Stimulated activated naive CD8-positive, alpha-beta T cell treated with anti-CD3 and anti-CD28 coated beads, Interleukin-15, Interleukin-2, amounts not matched to agents 100 U/mL and 50 U/mL, for 24 hours (primary cell): ENCODE measurements at regions not wholly inside any gene's neighbourhood (a gene's known extent, or its start where the extent isn't known, plus 50 kb on each side); places are given as distances from the start of the nearest gene placed in this dataset.
"Not testable (repeated sequence)": the region's sequence is repeated elsewhere in the genome, so short reads cannot be mapped to it uniquely, and the experiment has no call there.

Experiments used
- ATAC-seq: fragments of 150-1000 bp; cut with Tn5 transposase; one replicate; pipeline ENCODE4 v1.10.0; 2021
- DNase-seq: peaks from one replicate; pipeline ENCODE4 v3.0.0; 2021

DNA sequence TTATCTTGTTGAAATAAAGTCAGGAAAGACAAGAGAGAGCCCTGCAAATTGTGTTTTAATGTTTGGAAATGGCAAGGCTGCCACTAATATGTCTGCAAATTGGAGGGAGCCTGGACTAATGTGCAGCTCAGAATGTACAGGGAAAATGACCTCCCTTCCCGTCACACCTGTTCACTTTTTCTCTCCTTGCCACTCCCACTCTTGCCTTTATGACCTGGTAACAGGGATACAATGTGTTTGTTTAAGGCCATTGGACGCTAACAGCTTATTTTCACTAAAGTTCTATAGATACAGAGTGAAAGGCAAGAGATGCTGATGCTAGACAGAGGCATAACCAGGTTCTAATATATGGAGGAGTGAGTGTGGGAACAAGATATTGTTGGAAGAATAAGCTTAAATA, 203.9 kb downstream of the RAB38 start:
- ATAC-seq (no peak), DNase-seq (no peak)

DNA sequence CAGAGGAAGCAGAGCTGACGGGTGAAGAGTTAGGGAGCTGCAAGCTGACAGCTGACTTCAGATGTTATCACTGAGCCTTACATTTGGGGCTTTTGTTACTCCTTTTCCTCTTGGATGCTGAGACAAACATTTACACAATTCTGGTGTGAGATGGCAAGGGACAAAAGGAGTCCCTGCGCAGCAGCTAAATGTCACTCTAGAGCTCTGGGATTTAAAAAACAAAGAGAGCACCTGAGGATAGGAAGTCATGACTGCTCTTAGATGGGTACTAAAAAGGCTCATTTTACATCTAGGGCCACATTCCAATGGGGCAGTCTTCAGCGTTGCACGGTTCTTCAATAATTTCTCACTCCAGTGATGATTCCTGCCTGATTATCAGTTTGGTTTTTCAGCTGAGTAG, 204.5 kb downstream of the RAB38 start:
- no peak for ATAC-seq
- no peak for DNase-seq

DNA sequence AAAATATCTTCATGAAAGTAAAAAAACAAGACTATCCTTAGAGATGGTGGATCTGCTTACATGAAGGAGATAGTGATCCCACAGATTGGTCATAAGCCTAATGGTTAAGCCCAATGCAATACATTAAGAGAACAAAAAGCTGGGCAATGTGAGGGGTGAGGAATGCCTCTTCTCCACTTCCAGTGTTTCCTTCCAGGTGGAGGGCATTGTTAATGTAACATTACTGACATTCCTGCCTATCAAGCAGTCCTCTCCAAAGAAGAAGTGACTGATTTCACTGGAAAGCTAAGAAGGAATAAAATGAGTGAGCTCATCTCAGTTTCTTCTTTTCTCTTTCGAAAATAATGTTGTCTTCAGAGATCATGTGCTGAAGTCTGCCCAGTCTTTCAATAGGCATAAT, 207.8 kb downstream of the RAB38 start:
- no peak for ATAC-seq

DNA sequence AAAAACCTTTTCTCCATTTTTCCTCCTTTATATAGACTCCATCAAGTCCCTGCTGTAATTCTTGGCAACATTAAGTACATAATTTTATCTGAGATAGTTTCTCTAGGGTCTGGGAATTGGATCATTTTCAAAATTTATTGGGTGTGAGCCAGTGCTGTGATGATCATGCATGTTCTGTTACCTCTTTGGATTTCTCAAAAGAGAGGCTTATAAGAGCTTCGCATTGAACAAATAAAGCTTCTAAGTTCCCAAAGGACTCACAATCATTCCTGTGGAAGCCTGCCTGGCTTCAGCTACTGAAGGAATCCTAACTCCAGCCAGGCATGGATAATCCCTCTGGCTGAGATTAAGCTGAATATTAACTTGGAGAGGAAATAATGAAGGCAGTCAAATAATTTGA, 208.5 kb downstream of the RAB38 start:
- ATAC-seq (no peak), DNase-seq (no peak)

More for the DNA sequence above, 207.8 kb downstream of the RAB38 start:
- DNase-seq = no peak

DNA sequence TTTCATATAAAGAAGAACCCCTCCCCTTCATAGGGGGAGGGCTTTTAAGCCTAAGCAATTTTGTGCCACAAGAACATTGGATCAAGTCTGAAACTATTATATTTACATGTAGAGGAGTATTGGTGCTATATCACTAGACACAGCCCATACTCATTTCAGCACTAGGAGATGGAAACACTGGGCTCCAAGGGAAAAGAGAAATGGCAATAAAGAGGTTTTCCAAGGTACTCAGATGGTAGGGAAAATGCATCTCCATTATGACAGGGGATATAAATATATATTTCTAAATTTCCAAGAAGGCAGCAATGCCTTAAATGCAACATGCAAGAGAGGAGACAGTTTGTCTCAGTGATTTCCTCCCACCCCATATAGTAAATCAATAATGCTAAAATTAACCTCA, 209.0 kb downstream of the RAB38 start:
- DNase-seq = no peak
- ATAC-seq = no peak

DNA sequence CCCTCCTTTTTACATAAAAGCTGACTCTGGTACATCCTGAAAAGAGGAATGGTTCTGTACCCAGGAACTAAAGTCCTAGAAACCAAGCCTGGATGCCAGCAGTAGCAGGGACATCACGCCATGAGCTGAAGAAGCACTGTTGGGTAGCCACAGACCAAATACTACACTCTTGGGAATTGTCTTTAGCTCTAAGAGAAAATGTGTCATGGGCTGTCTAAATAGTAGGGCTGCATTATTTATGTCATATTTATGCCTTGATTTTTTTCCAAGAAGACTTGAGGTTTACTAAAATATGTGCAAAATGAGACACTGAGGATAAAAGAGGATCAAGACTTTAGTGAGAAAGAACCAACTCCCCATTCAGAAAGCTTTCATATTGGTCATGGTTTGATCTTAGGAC, 213.6 kb downstream of the RAB38 start:
- ATAC-seq (no peak), DNase-seq (no peak)

DNA sequence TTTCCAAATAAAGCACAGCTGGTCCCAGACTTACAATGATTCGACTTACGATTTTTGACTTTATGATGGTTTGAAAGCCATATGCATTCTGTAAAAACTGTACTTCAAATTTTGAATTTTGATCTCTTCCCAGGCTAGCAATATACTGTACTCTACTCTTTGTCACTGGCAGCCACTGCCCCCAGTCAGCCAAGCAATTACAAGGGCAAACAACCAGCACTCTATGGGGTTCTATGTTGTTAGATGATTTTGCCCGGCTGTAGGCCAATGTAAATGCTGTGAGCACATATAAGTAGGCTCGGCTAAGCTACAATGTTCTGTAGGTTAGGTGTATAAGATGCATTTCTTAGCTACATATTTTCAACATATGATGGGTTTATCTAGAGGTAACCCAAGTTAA, 217.3 kb downstream of the RAB38 start:
- ATAC-seq (no peak), DNase-seq (no peak)

DNA sequence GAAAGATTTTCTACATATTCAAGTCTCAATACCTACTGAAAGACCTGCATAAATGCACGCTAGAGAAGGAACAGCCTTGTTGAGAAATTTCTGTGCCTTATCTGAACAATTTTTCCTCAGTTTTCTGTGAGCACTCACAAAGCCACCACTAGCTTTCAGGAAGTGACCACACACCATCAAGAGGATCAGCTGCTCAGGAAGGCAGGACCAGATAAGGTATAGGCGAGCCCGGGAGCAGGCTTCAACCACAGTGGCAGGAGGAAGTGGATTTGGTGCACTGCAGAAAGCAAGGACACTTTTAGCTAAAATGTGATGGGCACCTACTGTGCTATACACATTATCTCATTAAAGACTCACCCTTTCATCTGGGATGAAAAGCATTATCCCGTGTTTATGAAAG, 220.8 kb downstream of the RAB38 start:
- DNase-seq (no peak), ATAC-seq (no peak)

DNA sequence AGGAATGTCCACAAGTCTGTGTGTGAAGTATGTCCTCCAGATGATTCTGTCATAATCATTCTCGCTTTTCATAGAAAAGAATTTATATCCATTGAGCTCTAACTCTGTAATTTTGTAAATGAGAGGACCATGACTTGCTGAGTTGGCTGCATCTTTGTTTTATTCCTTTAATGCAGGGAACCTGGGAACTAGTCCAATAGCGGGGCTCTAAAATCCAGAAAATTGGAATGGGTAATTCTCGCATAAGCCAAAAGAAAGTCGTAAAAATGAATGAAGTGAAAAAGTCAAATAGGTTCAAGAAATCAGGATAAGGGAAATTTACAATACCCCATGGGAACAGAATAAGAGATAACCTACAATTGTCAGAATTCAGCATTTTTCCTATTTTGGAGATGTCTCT, 232.5 kb downstream of the RAB38 start:
- DNase-seq (no peak), ATAC-seq (no peak)

DNA sequence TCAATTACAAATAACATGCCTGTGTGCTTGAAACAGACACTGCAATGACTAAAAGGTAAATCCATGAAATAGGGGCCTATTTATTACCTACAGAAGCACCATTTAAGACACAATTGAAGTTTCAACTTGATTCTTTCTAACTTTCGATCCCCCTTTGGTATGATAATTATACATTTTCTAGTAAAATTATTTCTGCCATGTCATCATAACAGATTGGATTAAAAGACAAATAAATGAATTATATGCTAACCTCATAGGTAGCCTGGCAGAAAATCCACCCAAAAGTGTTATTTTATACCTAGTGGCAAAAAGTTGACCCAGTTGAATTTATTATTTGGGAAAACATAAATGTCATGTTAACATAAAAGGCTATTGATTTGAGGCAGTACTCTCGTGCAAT, 241.1 kb downstream of the RAB38 start:
- DNase-seq = no peak
- ATAC-seq = no peak

DNA sequence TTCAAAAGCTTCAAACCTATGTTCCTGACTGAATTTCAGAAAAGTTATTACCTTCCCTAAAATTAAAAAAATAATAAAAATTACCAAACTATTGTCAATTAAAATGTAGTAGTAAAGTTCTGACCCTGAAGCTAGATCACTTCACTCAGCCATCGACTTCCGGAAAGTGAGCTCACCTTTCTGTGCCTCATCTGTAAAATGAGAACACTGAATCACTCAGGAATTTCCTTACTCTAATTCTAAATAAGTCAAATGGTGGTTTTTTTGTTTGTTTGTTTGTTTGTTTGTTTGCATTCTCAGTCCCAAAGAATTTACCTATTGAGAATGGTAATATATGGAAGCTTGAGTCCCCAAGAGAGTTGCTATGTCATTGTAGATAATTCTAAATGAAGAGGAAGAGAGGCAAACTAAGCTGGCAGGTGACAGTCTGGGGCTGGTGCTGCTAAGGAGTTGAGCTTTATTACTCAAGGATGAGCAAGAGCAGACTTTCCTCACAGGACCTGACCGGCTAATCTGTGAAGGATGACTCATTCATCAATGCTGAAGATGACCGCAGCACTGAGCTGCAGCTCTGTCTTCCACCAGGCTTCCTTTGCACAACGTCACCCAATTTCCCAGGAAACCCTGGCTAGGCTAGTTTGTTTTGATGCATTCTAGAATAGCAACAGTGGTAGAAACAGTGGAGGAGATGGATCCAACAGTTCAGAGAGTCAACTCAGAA, 248.8 kb downstream of the RAB38 start:
- no peak for ATAC-seq
- no peak for DNase-seq

DNA sequence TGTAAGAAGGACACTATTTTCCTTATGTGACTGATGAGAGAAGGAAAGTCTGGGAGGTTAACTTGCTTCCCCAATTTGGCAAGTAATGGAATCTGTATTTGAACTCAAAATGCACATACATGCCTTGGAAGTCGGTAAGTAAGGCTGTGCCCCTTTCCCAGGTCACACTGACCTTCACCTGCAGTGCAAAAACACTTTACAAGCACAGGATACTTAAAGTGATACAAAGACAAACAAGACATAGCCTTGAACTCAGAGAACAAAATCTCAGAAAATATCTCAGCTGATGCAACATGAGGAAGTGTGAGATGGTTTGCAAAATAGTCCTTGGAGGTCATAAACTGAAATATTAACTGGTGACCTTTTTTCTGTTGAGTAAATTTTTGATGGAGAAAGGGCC, 251.1 kb downstream of the RAB38 start:
- no peak for DNase-seq
- ATAC-seq = no peak

DNA sequence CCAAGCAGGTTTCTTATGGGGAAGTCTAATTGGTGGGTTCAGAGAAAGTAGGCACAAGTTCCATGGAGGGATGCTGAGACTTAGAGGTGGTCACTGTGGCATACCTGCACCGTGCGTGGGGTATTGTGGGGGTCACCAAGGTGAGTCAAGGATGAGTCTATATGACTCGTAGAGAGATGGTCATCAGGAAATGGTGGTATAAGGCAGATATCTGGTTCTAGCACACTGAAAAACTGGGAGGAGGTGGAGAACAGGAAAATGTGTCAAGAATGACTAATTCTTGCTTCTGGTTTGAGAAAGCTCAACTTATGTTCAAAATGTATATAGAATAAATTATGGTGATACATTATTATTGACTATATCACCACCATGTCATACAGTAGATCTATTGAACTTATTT, 258.1 kb downstream of the RAB38 start:
- DNase-seq = no peak
- no peak for ATAC-seq

DNA sequence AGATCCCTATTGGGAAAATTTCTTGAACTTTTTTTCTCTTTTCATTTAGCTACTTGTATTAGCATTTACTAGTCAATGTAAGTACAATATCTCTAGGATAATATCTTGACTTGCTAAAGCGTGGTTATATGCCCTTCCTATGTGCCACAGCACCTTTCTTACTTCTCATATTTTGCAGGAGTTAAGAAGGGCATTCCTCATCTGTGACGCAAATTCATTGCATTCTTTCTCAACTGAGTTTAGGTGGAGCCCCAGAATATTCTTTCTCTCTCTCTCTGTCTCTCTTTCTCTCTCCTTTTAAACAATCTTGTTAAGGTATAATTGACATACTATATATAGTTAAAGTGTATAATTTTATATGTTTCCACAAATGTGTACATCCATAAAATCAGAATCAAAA, 266.1 kb downstream of the RAB38 start:
- DNase-seq = no peak
- no peak for ATAC-seq

DNA sequence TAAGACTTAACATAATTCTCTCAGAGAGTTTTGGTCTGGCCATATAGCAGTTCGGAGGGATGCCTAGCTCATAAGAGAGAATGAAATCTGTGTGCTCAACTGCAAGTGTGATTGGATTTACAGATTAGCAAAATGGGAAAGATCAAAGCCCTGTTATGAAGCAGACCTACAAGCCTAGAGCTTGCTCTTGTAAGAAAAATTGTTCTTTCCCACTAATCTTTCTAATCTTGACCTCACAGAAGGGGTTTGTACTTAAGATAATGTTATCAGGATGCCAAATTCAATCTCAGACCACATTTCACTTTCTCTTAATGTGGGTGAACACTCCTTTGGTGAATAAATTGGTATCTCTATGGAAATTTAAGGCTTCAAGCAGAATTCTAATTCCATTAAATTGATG, 267.2 kb downstream of the RAB38 start:
- ATAC-seq = no peak
- DNase-seq = no peak

DNA sequence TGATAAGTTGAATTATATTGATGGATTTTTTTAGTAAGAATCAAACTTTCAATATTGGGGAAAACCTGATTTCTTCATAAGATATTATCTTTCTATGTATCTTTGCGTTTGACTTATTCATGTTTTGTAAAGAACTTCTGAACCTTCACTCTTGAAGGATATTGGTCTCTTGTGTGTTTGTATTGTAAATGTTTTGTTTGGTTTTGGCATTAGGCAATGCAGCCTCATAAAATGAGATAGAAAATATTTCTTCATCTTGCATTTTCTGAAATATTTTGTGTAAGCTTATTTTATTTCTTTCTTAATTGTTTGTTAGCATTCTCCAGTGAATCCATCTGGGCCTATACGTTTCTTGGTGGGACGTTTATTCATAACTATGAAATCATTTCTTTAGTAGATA, 271.9 kb downstream of the RAB38 start:
- no peak for ATAC-seq
- DNase-seq = no peak

DNA sequence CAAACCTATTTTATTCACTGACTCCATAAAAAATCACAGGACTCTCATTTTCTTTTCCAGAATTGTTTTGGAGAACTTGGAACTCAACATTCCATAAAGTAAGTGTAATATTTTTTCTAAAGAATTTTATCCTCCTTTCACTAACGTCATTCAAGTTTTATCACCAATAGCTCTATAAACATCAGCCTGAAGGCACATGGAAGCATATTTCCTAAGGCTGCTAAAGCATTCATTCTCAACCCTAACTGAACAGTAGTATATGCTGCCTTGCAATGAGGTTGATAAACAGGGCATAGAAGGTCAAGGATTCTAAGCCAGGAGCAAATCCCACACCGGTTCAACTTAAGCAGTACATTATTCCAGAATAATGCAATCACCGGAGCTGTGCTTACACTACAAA, 273.9 kb downstream of the RAB38 start:
- DNase-seq (no peak), ATAC-seq (no peak)

DNA sequence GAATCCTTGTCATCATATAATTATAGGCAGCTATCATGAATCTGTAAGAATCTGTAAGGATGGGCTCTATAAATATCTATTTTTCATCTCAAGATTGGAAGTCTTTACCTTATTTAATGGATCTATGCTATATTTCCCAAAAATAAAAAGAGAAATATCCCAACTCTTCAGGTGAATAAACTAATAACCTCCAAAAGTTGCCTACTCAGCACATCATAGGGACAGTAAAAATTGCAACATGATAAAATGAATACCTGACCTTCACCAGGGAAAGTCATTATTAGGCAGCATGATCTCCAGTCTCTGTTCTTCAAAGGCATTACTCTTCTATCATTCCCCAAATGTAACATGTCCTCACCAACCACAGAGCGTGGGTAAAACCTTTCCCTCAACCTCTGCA, 277.3 kb downstream of the RAB38 start:
- DNase-seq (no peak), ATAC-seq (no peak)

DNA sequence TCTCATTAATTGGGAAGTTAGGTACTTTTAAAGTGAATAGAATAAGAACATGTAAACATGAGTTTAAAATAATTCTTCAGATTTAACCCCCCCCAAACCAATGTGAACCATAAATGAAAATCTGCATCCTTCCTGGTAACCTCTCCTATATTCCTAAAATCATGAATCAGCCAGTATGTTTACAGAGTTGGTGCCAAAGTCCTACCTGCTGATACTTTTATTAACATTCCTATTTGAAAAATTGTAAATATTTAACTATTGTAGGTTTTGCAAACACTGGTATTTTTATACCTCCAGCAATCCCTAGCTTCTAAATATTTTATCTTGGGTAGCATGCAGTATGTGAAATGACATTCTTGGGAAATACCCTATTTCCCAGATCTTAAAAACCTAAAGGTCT, 278.2 kb downstream of the RAB38 start:
- DNase-seq (no peak), ATAC-seq (no peak)

DNA sequence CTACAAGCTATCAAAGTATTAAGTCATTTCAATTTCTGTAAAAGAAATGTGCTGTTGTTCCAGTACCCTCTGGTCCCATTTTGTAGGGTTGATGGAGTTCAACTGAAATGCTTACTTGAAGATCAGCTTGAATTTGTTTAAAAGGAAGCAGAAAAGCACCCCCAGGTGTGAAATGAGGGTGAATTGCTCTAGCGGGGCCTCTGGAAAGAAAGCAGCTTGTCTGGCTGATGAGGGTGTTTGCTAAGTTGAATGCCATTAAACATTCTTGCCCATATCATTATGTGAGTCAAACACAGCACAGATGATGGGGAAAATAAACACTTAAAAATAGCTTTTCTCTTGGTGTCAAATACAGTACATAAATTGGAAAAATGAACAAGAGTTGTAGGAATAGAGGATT, 280.3 kb downstream of the RAB38 start:
- ATAC-seq (no peak), DNase-seq (no peak)

DNA sequence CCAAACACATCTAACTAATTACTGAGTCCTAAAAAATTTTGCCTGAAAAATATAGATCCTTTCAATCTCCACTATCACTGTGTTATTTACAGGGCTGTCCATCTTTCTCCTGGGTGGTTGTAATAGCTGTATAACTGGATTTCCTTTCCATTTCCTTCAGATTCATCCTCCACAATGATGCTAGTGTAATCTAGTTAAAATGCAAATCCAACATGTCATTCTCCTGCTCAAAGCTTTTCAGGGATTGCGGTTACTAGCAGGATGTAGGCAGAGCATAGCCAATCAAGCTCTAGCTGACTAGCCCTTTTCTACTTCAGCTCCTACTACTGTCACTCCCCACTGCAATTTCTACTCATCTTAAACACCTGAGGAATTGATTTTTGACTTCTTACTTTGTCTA, 283.0 kb downstream of the RAB38 start:
- ATAC-seq (no peak), DNase-seq (no peak)

DNA sequence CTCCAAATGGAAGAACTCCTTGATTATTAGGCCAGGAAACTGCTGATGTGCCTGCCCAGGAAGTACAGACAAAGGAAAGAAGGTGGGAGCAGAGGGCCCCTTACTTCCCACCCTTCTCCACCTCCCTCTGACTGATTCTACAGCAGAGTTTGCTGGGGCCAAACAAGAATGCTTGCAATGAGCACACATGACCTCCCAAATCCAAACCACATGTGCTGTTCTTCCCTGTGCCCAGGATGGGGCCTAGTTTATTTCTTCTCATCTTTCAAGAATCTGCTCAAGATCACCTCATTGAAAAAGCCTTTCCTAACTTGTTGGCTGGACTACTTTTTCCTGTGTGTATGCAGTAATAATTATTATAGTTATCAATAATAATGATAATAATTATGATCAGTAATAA, 286.1 kb downstream of the RAB38 start:
- ATAC-seq = no peak
- no peak for DNase-seq

DNA sequence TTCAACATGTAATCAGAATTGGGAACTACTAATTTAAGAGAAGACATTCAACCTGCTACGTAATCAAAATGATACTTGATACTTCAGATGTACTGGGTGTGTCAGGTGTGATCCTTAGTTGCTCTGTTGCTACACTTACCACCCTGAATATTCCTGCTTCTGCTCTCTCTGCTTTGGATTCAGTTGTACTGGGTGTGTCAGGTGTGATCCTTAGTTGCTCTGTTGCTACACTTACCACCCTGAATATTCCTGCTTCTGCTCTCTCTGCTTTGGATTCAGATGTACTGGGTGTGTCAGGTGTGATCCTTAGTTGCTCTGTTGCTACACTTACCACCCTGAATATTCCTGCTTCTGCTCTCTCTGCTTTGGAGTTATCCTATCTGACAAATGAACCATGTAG, 290.2 kb downstream of the RAB38 start:
- not testable (repeated sequence) for ATAC-seq, DNase-seq

DNA sequence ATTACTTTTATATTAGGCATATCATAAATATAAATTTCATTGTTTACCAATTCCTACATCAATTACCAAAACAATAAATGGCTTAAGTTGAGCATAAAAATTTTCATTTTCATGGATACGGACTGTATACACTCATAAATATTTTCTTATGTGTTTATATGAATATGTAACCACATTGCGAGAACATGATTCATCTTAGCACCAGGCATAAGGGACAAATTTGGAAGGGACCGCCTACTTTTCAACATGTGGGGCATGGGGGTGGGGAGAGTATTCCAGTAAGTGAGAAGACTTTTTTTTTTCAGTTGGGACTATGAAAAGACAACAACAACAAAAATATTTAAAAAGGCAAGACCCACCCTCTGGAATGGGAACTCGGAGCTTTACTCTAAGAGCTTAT, 296.1 kb downstream of the RAB38 start:
- ATAC-seq (no peak), DNase-seq (no peak)

DNA sequence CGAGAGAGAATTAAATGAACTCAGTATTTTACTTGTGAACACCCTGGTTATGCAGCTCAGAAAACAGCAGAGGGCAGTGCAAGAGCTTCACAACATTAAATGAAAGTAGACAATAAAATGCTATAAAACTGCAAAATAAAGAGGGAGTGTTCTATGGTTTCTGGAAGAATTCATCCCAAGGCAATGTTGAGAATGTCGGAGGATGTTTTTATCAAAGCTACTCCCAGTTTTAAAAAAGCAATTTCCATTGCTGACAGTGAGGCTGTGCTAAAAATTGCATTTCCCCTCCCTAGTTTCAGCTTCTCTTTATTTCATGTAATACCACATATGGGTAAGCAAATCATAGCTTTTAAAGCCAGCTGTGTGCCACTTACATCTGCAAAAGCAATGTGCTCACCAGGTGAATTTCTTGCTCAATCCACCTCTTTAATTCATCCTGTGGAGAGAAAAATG, 296.8 kb downstream of the RAB38 start:
- no peak for DNase-seq
- no peak for ATAC-seq
